Erythroblast (primary cell): ENCODE measurements at regions not wholly inside any gene's neighbourhood (a gene's known extent, or its start where the extent isn't known, plus 50 kb on each side); places are given as distances from the start of the nearest gene placed in this dataset.

Experiments
- GATA1 ChIP-seq: IDR thresholded peaks from 2 replicates; pipeline ENCODE4 v1.6.1; 2011; ENCODE audit warnings: low read depth, mild to moderate bottlenecking, control low read depth, low read length, moderate library complexity
- POLR2A ChIP-seq: IDR thresholded peaks from 2 replicates; pipeline ENCODE4 v1.6.1; 2011; ENCODE audit warnings: mild to moderate bottlenecking, low read length

DNA sequence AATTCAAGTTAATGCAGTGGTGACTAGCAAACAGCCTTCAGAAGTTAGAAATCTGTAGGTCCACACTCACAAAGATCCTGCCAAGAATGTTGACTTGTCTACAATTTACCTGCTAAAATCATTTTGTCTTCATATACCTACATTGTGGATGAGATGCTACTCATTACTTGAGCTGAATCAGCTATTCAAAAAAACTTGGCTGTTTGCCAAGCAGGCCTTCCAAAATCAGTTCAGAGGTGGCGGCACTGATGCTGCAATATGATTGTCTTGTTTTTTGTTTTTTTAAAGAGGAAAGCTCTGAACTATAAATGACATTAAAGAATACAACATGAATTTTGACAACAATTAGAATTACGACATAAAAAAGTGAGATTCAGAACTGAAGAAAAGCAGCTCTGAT lies 354.7 kb upstream of the KHDRBS2 start:
- TF ChIP-seq POLR2A (no peak), GATA1 (no peak)
